Panc1 (cell line): ENCODE measurements at regions not wholly inside any gene's neighbourhood (a gene's known extent, or its start where the extent isn't known, plus 50 kb on each side); places are given as distances from the start of the nearest gene placed in this dataset.

ENCODE experiments used
- ATAC-seq: fragments of 200-7000 bp; cut with Tn5 transposase; 2 replicates; pipeline ENCODE4 v1.9.1; 2020; ENCODE audit warnings: mild to moderate bottlenecking, moderate library complexity
- BruUV-seq: library from RNA; stranded (reverse); fragments of 400-500 nt; replicated peaks from 2 replicates; lab custom pipeline; 2021; lab: Mats Ljungman, UMichigan
- CTCF ChIA-PET: fragments of 300-600 bp; sonication (Branson Sonifier 250); formaldehyde crosslinking; loops from one replicate; lab custom pipeline; 2022; ENCODE audit warnings: antibody characterized with exemption; lab: Charles Lee
- POLR2A ChIA-PET: fragments of 300-600 bp; sonication (Branson Sonifier 250); formaldehyde crosslinking; loops from one replicate; lab custom pipeline; 2022; ENCODE audit warnings: antibody characterized with exemption; lab: Charles Lee
- DNase-seq: peaks from one replicate; pipeline ENCODE4 v3.0.0-alpha.2; 2010; ENCODE audit warnings: low read depth, low spot score
- H3K27ac ChIP-seq: 2 replicates; pipeline ENCODE4 v1.5.1; 2011; ENCODE audit warnings: mild to moderate bottlenecking, low read length, inconsistent platforms
- H3K27me3 ChIP-seq: fragments of 200-500 bp; sonication (Bioruptor generic); 2 replicates; pipeline ENCODE4 v1.6.0; 2014; ENCODE audit warnings: low read length, inconsistent platforms; ENCODE audit not compliant: control insufficient read depth, insufficient read depth
- H3K36me3 ChIP-seq: fragments of 200-500 bp; sonication (Bioruptor generic); 2 replicates; pipeline ENCODE4 v1.5.1; 2014; ENCODE audit warnings: inconsistent platforms, mild to moderate bottlenecking, low read length, moderate library complexity; ENCODE audit not compliant: control insufficient read depth, insufficient read depth
- H3K4me1 ChIP-seq: 2 replicates; pipeline ENCODE4 v1.5.1; 2011; ENCODE audit warnings: inconsistent platforms, mild to moderate bottlenecking, low read length, moderate library complexity; ENCODE audit not compliant: control insufficient read depth, insufficient read depth
- H3K4me3 ChIP-seq, 2 experiments: 2 replicates each; pipeline ENCODE4 v1.5.1; 2011 to 2012; ENCODE audit warnings: low read depth in 2 of 2, low read length in 2 of 2, mild to moderate bottlenecking in 2 of 2, inconsistent platforms in 1 of 2, moderate library complexity in 1 of 2
- H3K9me3 ChIP-seq: fragments of 200-500 bp; sonication (Bioruptor generic); 2 replicates; pipeline ENCODE4 v1.5.1; 2014; ENCODE audit warnings: low read depth, mild to moderate bottlenecking, inconsistent platforms, low read length, moderate library complexity; ENCODE audit not compliant: control insufficient read depth, insufficient read depth
- POLR2AphosphoS5 ChIP-seq: IDR thresholded peaks from 2 replicates; pipeline ENCODE4 v1.6.1; 2012; ENCODE audit warnings: mild to moderate bottlenecking, low read depth, low read length, moderate library complexity
- SIN3A ChIP-seq: IDR thresholded peaks from 2 replicates; pipeline ENCODE4 v1.6.1; 2012; ENCODE audit warnings: low read depth, mild to moderate bottlenecking, low read length, moderate library complexity, borderline replicate concordance; ENCODE audit not compliant: insufficient read depth
- TCF7L2 ChIP-seq: IDR thresholded peaks from 2 replicates; pipeline ENCODE4 v1.6.1; 2011; ENCODE audit warnings: mild to moderate bottlenecking, low read depth, low read length, inconsistent platforms
- in situ Hi-C: cut with HindIII; loops from 2 replicates; pipeline ENCODE4 v1.10.0; 2016; ENCODE audit warnings: low sequenced_read_pairs, low pct_unique_long_range_greater_than_20kb
- intact Hi-C: fragments of 100-400 bp; cut with micrococcal nuclease; formaldehyde crosslinking; loops from one replicate; pipeline ENCODE4 v1.10.0; 2022; ENCODE audit not compliant: unreplicated experiment
- TF ChIP-seq, protein P1 (sequence below): fragments of 450-650 bp; IDR thresholded peaks from 2 replicates; pipeline ENCODE4 v1.5.1; 2017; ENCODE audit warnings: mild to moderate bottlenecking
- TF ChIP-seq, protein P2 (sequence below), 2 experiments: IDR thresholded peaks; 2 replicates each; pipeline ENCODE4 v1.6.1; 2011 to 2012; ENCODE audit warnings: low read depth in 2 of 2, control low read depth in 1 of 2, low read length in 1 of 2, mild to moderate bottlenecking in 1 of 2, moderate library complexity in 1 of 2; ENCODE audit not compliant: insufficient read depth in 1 of 2

DNA sequence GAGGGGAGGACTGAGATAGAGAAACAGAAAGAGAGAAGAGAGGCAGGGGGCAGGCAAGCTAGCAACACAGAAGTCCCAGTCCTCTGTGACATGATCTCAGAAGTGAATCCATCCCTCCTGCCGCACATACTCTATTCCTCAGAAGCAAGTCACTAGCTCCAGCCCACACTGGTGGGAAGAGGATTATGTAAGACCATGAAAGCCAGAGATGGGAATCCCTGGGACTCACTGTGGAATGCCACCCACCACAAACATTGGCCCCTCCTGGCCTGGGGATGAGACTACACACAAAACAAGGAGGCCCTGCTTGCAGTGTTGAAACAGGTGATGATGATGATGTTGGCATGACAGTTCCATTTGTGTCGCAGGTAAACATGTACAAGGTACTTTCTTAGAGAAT lies 419.9 kb downstream of the IRS2 start:
- no peak overlapping the region for H3K27ac ChIP-seq
- ATAC-seq (no peak), DNase-seq (no peak)
- ChIA-PET CTCF (no interaction called here), POLR2A (no interaction called here)
- H3K4me3 ChIP-seq, result no peak overlapping the region
- no peaks in the 10 kb centered on the region for H3K27me3 ChIP-seq
- intact Hi-C loops (no loop called here), in situ Hi-C loops (no loop called here)
- no peaks in the 10 kb centered on the region for H3K9me3 ChIP-seq
- no peaks in the 10 kb centered on the region for H3K36me3 ChIP-seq
- no peaks in the 10 kb centered on the region for H3K4me1 ChIP-seq
- TF ChIP-seq TCF7L2 (no peak), POLR2AphosphoS5 (no peak), SIN3A (no peak)
- TF ChIP-seq, protein P1, sequence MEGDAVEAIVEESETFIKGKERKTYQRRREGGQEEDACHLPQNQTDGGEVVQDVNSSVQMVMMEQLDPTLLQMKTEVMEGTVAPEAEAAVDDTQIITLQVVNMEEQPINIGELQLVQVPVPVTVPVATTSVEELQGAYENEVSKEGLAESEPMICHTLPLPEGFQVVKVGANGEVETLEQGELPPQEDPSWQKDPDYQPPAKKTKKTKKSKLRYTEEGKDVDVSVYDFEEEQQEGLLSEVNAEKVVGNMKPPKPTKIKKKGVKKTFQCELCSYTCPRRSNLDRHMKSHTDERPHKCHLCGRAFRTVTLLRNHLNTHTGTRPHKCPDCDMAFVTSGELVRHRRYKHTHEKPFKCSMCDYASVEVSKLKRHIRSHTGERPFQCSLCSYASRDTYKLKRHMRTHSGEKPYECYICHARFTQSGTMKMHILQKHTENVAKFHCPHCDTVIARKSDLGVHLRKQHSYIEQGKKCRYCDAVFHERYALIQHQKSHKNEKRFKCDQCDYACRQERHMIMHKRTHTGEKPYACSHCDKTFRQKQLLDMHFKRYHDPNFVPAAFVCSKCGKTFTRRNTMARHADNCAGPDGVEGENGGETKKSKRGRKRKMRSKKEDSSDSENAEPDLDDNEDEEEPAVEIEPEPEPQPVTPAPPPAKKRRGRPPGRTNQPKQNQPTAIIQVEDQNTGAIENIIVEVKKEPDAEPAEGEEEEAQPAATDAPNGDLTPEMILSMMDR, result no peak
- TF ChIP-seq, protein P2, sequence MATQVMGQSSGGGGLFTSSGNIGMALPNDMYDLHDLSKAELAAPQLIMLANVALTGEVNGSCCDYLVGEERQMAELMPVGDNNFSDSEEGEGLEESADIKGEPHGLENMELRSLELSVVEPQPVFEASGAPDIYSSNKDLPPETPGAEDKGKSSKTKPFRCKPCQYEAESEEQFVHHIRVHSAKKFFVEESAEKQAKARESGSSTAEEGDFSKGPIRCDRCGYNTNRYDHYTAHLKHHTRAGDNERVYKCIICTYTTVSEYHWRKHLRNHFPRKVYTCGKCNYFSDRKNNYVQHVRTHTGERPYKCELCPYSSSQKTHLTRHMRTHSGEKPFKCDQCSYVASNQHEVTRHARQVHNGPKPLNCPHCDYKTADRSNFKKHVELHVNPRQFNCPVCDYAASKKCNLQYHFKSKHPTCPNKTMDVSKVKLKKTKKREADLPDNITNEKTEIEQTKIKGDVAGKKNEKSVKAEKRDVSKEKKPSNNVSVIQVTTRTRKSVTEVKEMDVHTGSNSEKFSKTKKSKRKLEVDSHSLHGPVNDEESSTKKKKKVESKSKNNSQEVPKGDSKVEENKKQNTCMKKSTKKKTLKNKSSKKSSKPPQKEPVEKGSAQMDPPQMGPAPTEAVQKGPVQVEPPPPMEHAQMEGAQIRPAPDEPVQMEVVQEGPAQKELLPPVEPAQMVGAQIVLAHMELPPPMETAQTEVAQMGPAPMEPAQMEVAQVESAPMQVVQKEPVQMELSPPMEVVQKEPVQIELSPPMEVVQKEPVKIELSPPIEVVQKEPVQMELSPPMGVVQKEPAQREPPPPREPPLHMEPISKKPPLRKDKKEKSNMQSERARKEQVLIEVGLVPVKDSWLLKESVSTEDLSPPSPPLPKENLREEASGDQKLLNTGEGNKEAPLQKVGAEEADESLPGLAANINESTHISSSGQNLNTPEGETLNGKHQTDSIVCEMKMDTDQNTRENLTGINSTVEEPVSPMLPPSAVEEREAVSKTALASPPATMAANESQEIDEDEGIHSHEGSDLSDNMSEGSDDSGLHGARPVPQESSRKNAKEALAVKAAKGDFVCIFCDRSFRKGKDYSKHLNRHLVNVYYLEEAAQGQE (IDR thresholded peaks at IDR 0.05; ENCODE audit: insufficient read depth in 1 of 2, low read depth in 2 of 2, low read length in 1 of 2), result no peak
- no TSS peak for BruUV-seq

DNA sequence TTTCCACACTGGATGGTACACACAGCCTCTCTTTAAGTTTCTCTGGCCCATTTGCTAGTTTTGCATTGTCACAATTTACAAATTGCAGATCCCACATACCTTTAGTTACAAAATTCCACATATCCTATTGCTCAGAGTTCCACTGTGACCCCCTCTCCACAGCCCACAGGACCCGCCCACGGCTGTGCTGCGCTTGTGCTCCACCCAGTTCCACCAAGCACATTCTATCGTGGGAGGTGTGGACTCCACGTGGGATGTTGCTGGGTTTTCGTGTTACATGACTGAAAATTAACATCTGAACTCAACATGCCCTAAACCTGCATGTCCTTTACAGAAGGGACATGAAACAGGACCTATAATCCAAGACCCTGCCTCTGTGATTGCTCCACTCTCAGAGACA lies 423.0 kb downstream of the IRS2 start:
- no peaks in the 10 kb centered on the region for H3K9me3 ChIP-seq
- ATAC-seq, result no peak
- in situ Hi-C loops, result no loop called here
- H3K36me3 ChIP-seq, result no peaks in the 10 kb centered on the region
- H3K4me1 ChIP-seq, result no peaks in the 10 kb centered on the region
- no peak overlapping the region for H3K4me3 ChIP-seq
- intact Hi-C loops, result no loop called here
- H3K27me3 ChIP-seq, result no peaks in the 10 kb centered on the region
- CTCF ChIA-PET, result no interaction called here
- POLR2A ChIA-PET, result no interaction called here
- H3K27ac ChIP-seq, result no peak overlapping the region
- BruUV-seq, result no TSS peak
- DNase-seq, result no peak
- TF ChIP-seq, protein P1, result no peak
- TF ChIP-seq TCF7L2 (no peak), SIN3A (no peak)
- TF ChIP-seq, protein P2 (IDR thresholded peaks at IDR 0.05; ENCODE audit: insufficient read depth in 1 of 2, low read depth in 2 of 2, low read length in 1 of 2), result no peak
